H9 (cell line): ENCODE measurements at regions not wholly inside any gene's neighbourhood (a gene's known extent, or its start where the extent isn't known, plus 50 kb on each side); places are given as distances from the start of the nearest gene placed in this dataset.

ENCODE experiments used
- DNase-seq: peaks from one replicate; pipeline ENCODE4 v3.0.0-alpha.2; 2017
- H2AFZ ChIP-seq: one replicate; pipeline ENCODE4 v1.6.1; 2013; ENCODE audit warnings: mild to moderate bottlenecking, low read length, control low read depth, moderate library complexity
- H2AK5ac ChIP-seq: 2 replicates; pipeline ENCODE4 v1.6.1; 2013; ENCODE audit warnings: low read length, control low read depth, mixed read lengths; ENCODE audit not compliant: insufficient read length
- H2BK120ac ChIP-seq: one replicate; pipeline ENCODE4 v1.6.1; 2013; ENCODE audit warnings: low read depth, mild to moderate bottlenecking, low read length, control low read depth, inconsistent platforms; ENCODE audit not compliant: poor library complexity, severe bottlenecking
- H2BK12ac ChIP-seq: 2 replicates; pipeline ENCODE4 v1.6.1; 2013; ENCODE audit warnings: low read length, control low read depth, mixed read lengths, low read depth; ENCODE audit not compliant: insufficient read length
- H2BK15ac ChIP-seq: 2 replicates; pipeline ENCODE4 v1.6.1; 2013; ENCODE audit warnings: low read depth, low read length, control low read depth
- H2BK20ac ChIP-seq: one replicate; pipeline ENCODE4 v1.6.1; 2013; ENCODE audit warnings: low read depth, mild to moderate bottlenecking, low read length, control low read depth, inconsistent platforms; ENCODE audit not compliant: poor library complexity, severe bottlenecking
- H2BK5ac ChIP-seq: 2 replicates; pipeline ENCODE4 v1.6.1; 2013; ENCODE audit warnings: low read length, control low read depth, mixed read lengths; ENCODE audit not compliant: insufficient read length
- H3K14ac ChIP-seq: 2 replicates; pipeline ENCODE4 v1.6.1; 2013; ENCODE audit warnings: low read length, control low read depth; ENCODE audit not compliant: insufficient read depth
- H3K18ac ChIP-seq: 2 replicates; pipeline ENCODE4 v1.6.1; 2013; ENCODE audit warnings: low read depth, mild to moderate bottlenecking, mixed read lengths, low read length, control low read depth; ENCODE audit not compliant: insufficient read length
- H3K23ac ChIP-seq: 2 replicates; pipeline ENCODE4 v1.6.1; 2013; ENCODE audit warnings: low read length, control low read depth, mixed read lengths, low read depth; ENCODE audit not compliant: insufficient read length
- H3K23me2 ChIP-seq: 2 replicates; pipeline ENCODE4 v1.6.1; 2013; ENCODE audit warnings: low read depth, mild to moderate bottlenecking, mixed read lengths, low read length, control low read depth; ENCODE audit not compliant: insufficient read length, poor library complexity, severe bottlenecking
- H3K27ac ChIP-seq: 2 replicates; pipeline ENCODE4 v1.5.1; 2013; ENCODE audit warnings: low read length, control low read depth, mixed read lengths, low read depth; ENCODE audit not compliant: insufficient read length
- H3K27me3 ChIP-seq: 2 replicates; pipeline ENCODE4 v1.6.1; 2013; ENCODE audit warnings: low read length, control low read depth, inconsistent platforms; ENCODE audit not compliant: insufficient read depth
- H3K4ac ChIP-seq: 2 replicates; pipeline ENCODE4 v1.6.1; 2013; ENCODE audit warnings: low read depth, mild to moderate bottlenecking, control low read depth, inconsistent platforms, low read length, moderate library complexity
- H3K4me1 ChIP-seq: 2 replicates; pipeline ENCODE4 v1.6.1; 2013; ENCODE audit warnings: low read length, control low read depth, inconsistent platforms; ENCODE audit not compliant: insufficient read depth
- H3K4me2 ChIP-seq: 2 replicates; pipeline ENCODE4 v1.6.1; 2013; ENCODE audit warnings: low read length, control low read depth, mixed read lengths; ENCODE audit not compliant: insufficient read length, insufficient read depth
- H3K56ac ChIP-seq: 2 replicates; pipeline ENCODE4 v1.6.1; 2013; ENCODE audit warnings: low read depth, mild to moderate bottlenecking, mixed read lengths, low read length, control low read depth; ENCODE audit not compliant: insufficient read length
- H3K79me1 ChIP-seq: 2 replicates; pipeline ENCODE4 v1.6.1; 2013; ENCODE audit warnings: low read depth, mild to moderate bottlenecking, moderate library complexity, low read length, control low read depth, inconsistent platforms; ENCODE audit not compliant: insufficient read depth, poor library complexity, severe bottlenecking
- H3K79me2 ChIP-seq: 2 replicates; pipeline ENCODE4 v1.6.1; 2013; ENCODE audit warnings: low read length, control low read depth, inconsistent platforms; ENCODE audit not compliant: insufficient read depth
- H3K9ac ChIP-seq: 2 replicates; pipeline ENCODE4 v1.6.1; 2013; ENCODE audit warnings: low read length, control low read depth, mixed read lengths; ENCODE audit not compliant: insufficient read length; ENCODE audit errors: extremely low read depth
- H3K9me3 ChIP-seq: one replicate; pipeline ENCODE4 v1.6.1; 2013; ENCODE audit warnings: low read depth, low read length, inconsistent platforms; ENCODE audit not compliant: control insufficient read depth
- H3T11ph ChIP-seq: one replicate; pipeline ENCODE4 v1.6.1; 2013; ENCODE audit warnings: mild to moderate bottlenecking, low read length, control low read depth, inconsistent platforms
- H4K20me1 ChIP-seq: one replicate; pipeline ENCODE4 v1.6.1; 2013; ENCODE audit not compliant: control insufficient read depth, insufficient read length, insufficient read depth
- H4K5ac ChIP-seq: 2 replicates; pipeline ENCODE4 v1.6.1; 2013; ENCODE audit warnings: low read depth, mild to moderate bottlenecking, mixed read lengths, low read length, control low read depth; ENCODE audit not compliant: insufficient read length
- H4K8ac ChIP-seq: replicated peaks from 2 replicates; pipeline ENCODE4 v1.6.1; 2013; ENCODE audit warnings: low read length, control low read depth, mixed read lengths, low read depth; ENCODE audit not compliant: insufficient read length
- H4K91ac ChIP-seq: 2 replicates; pipeline ENCODE4 v1.6.1; 2013; ENCODE audit warnings: low read depth, mild to moderate bottlenecking, moderate library complexity, mixed read lengths, low read length, control low read depth; ENCODE audit not compliant: insufficient read length
- H3K27ac Mint-ChIP-seq, 3 experiments: 2 replicates in 2 of 3; 3 replicates in 1 of 3; pipeline ENCODE4 v1.8.0; 2020 to 2021; ENCODE audit warnings: mixed read lengths in 3 of 3, mild to moderate bottlenecking in 1 of 3, moderate library complexity in 1 of 3
- H3K27me3 Mint-ChIP-seq: 2 replicates; pipeline ENCODE4 v1.8.0; 2021; ENCODE audit warnings: low read depth, mild to moderate bottlenecking, moderate library complexity, mixed read lengths
- H3K36me3 Mint-ChIP-seq, 3 experiments: 2 replicates in 2 of 3; 3 replicates in 1 of 3; pipeline ENCODE4 v1.8.0; 2020 to 2021; ENCODE audit warnings: low read depth in 3 of 3, mixed read lengths in 3 of 3; ENCODE audit not compliant: insufficient read depth in 1 of 3
- H3K4me1 Mint-ChIP-seq, 2 experiments: 2 replicates each; pipeline ENCODE4 v1.8.0; 2020; ENCODE audit warnings: mixed read lengths in 2 of 2
- H3K4me3 Mint-ChIP-seq, 2 experiments: 2 replicates in 1 of 2; 3 replicates in 1 of 2; pipeline ENCODE4 v1.8.0; 2020 to 2021; ENCODE audit warnings: mild to moderate bottlenecking in 2 of 2, mixed read lengths in 2 of 2, moderate library complexity in 1 of 2
- H3K9me3 Mint-ChIP-seq, 2 experiments: 2 replicates in 1 of 2; 3 replicates in 1 of 2; pipeline ENCODE4 v1.8.0; 2020; ENCODE audit warnings: mild to moderate bottlenecking in 2 of 2, mixed read lengths in 2 of 2, moderate library complexity in 1 of 2
- CTCF ChIP-seq: fragments of 200-600 bp; sonication (generic); conservative IDR thresholded peaks from 3 replicates; pipeline ENCODE4 v1.8.0; 2021; ENCODE audit warnings: antibody characterized with exemption, mild to moderate bottlenecking
- WGBS: extraction: QIAGEN DNeasy Blood & Tissue Kit; methylation state at CpG from one replicate; pipeline ENCODE4 v1.1.7; 2013; ENCODE audit warnings: missing lambda C conversion rate, low lambda C conversion rate, mixed read lengths; ENCODE audit not compliant: insufficient read length; ENCODE audit errors: extremely low coverage; 5-methylcytosine and 5-hydroxymethylcytosine counted together

DNA sequence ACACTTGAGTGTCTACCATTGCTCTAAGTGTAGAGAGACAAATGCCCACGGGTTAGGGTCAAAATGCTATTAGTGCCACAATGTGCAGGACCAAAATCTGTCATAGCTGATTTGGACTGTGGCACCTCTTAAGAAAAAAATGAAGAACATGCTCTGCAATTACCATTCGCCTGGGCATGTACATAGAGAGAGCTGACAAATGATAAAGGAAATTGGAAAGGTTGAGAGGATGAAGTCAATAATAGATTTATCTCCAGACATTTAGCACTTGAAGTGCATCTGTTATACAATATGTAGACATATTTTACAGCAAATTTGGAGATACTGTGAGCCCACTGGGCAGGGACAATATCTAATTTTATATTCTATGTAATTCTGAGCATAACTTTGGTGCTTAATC is 804.4 kb downstream of the SATB2 start:
- Histone ChIP-seq H2AK5ac (no peak overlapping the region), H3K27me3 (no peaks in the 10 kb centered on the region), H3K27ac (no peak overlapping the region), H2BK120ac (no peak overlapping the region), H3K14ac (no peak overlapping the region), H3K4ac (no peak overlapping the region), H4K5ac (no peak overlapping the region), H4K91ac (no peak overlapping the region), H4K20me1 (no peaks in the 10 kb centered on the region), H2BK20ac (no peak overlapping the region), H2BK5ac (no peak overlapping the region), H3K4me1 (no peaks in the 10 kb centered on the region), H3K56ac (no peak overlapping the region), H3K79me2 (no peaks in the 10 kb centered on the region), H3K23me2 (no peaks in the 10 kb centered on the region), H3K23ac (no peak overlapping the region), H4K8ac (no peak overlapping the region), H2BK15ac (no peak overlapping the region), H3K18ac (no peak overlapping the region), H2AFZ (no peak overlapping the region), H3K4me2 (no peak overlapping the region), H3K9me3 (no peaks in the 10 kb centered on the region), H3K79me1 (no peaks in the 10 kb centered on the region), H2BK12ac (no peak overlapping the region), H3T11ph (no peak overlapping the region), H3K9ac (no peak overlapping the region)
- H3K27ac Mint-ChIP-seq: no peak overlapping the region
- no CpG with 5 or more reads among the region's 2 CpGs for whole genome bisulfite sequencing
- no peak for DNase-seq
- H3K36me3 Mint-ChIP-seq: no peaks in the 10 kb centered on the region
- no peak for TF ChIP-seq CTCF
- H3K4me3 Mint-ChIP-seq: no peak overlapping the region
- H3K27me3 Mint-ChIP-seq: no peaks in the 10 kb centered on the region
- H3K9me3 Mint-ChIP-seq: no peaks in the 10 kb centered on the region
- H3K4me1 Mint-ChIP-seq: no peaks in the 10 kb centered on the region
